Mucosa of stomach (tissue), 1 donor: ENCODE measurements at regions not wholly inside any gene's neighbourhood (a gene's known extent, or its start where the extent isn't known, plus 50 kb on each side); places are given as distances from the start of the nearest gene placed in this dataset.

Experiments used
- H3K27me3 ChIP-seq: one replicate; pipeline ENCODE4 v1.7.0; 2013; ENCODE audit warnings: mild to moderate bottlenecking, low read length; ENCODE audit not compliant: control insufficient read depth, insufficient read depth
- H3K36me3 ChIP-seq: one replicate; pipeline ENCODE4 v1.7.0; 2013; ENCODE audit warnings: low read length; ENCODE audit not compliant: control insufficient read depth, insufficient read depth
- H3K4me1 ChIP-seq: one replicate; pipeline ENCODE4 v1.7.0; 2013; ENCODE audit warnings: mild to moderate bottlenecking, low read length; ENCODE audit not compliant: control insufficient read depth, insufficient read depth
- H3K4me3 ChIP-seq: one replicate; pipeline ENCODE4 v1.7.0; 2013; ENCODE audit warnings: low read length
- H3K9ac ChIP-seq: one replicate; pipeline ENCODE4 v1.7.0; 2013; ENCODE audit warnings: mild to moderate bottlenecking, low read length, moderate library complexity
- H3K9me3 ChIP-seq: one replicate; pipeline ENCODE4 v1.7.0; 2013; ENCODE audit warnings: mild to moderate bottlenecking, low read length, moderate library complexity; ENCODE audit not compliant: control insufficient read depth
- donor health status: Pancreatic carcinoma.

DNA sequence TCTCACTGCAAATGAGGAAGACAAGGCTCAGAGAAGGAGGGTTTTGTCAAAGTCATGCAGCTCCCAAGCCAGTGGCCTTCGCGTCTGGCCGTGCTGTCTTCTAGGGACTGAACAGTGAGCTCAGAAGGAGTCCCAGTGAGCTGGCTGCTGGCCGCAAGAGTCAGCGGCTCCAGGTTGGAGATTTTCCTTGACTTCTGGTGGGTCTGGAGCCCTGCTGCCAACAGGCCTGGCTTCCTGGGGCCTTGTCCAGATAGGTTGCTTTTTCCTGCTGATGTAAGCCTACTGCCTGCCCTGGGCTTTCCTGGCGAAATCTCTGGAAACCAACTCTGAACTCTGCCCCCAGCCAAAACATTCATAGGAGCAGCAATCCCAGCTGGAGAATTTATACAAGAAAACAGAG lies 272.7 kb upstream of the CADM1 start:
- no peaks in the 10 kb centered on the region for H3K9me3 ChIP-seq
- H3K4me1 ChIP-seq = no peaks in the 10 kb centered on the region
- no peaks in the 10 kb centered on the region for H3K36me3 ChIP-seq
- H3K27me3 ChIP-seq = no peaks in the 10 kb centered on the region
- H3K9ac ChIP-seq = no peak overlapping the region
- no peak overlapping the region for H3K4me3 ChIP-seq

- no peak overlapping the region for H3K9ac ChIP-seq
- H3K4me1 ChIP-seq = no peaks in the 10 kb centered on the region
- H3K27me3 ChIP-seq = no peaks in the 10 kb centered on the region
- no peak overlapping the region for H3K4me3 ChIP-seq
- H3K9me3 ChIP-seq = no peaks in the 10 kb centered on the region
- no peaks in the 10 kb centered on the region for H3K36me3 ChIP-seq
Measured at GRCh38 chr11:115775846-115776245, 271.6 kb upstream of the CADM1 start.

DNA sequence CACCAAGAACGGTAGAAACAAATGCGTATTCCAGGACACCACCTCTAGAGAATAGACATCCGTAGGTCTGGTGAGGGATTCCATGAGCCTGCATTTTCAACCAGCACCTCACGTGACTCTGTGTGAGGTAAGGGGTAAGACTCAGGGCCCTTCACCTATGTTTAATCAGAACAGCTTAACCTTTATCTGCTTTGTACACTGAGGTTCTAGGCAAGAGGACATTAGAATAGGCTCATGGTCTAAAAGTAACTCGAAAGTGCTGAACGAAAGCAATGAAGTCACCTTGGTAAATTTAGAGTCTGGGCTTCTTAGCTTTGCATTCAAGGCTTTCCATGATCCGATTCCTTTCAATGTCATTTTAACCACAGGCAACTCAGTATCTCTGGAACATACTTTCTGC lies 270.5 kb upstream of the CADM1 start:
- no peak overlapping the region for H3K4me3 ChIP-seq
- no peak overlapping the region for H3K9ac ChIP-seq
- no peaks in the 10 kb centered on the region for H3K4me1 ChIP-seq
- H3K27me3 ChIP-seq = no peaks in the 10 kb centered on the region
- H3K9me3 ChIP-seq = no peaks in the 10 kb centered on the region
- H3K36me3 ChIP-seq = no peaks in the 10 kb centered on the region

DNA sequence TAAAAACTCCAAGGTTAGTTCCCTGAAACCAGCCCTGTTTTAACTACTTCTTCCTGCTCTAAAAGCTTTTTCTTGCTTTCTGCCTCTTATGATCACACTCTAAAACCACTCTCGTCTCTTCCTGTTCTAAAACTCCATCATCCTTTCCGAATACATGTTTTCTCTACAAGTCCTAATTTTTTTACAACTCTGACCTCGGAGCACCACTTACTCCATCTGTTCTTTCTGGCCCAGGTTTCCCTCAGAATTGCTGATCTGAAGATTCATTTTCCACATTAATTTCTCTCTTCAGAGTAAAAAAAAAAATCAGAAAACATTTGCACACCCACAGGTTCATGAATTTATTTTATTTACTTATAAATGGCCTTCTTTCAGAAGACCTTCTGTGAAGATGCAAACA lies 265.7 kb upstream of the CADM1 start:
- Histone ChIP-seq H3K9me3 (no peaks in the 10 kb centered on the region), H3K9ac (no peak overlapping the region), H3K4me3 (no peak overlapping the region), H3K36me3 (no peaks in the 10 kb centered on the region), H3K4me1 (no peaks in the 10 kb centered on the region), H3K27me3 (no peaks in the 10 kb centered on the region)

GRCh38 chr11:115767883-115768282 lies 263.7 kb upstream of the CADM1 start:
- H3K27me3 ChIP-seq = no peaks in the 10 kb centered on the region
- no peaks in the 10 kb centered on the region for H3K9me3 ChIP-seq
- H3K36me3 ChIP-seq = no peaks in the 10 kb centered on the region
- no peaks in the 10 kb centered on the region for H3K4me1 ChIP-seq
- no peak overlapping the region for H3K4me3 ChIP-seq
- H3K9ac ChIP-seq = no peak overlapping the region

DNA sequence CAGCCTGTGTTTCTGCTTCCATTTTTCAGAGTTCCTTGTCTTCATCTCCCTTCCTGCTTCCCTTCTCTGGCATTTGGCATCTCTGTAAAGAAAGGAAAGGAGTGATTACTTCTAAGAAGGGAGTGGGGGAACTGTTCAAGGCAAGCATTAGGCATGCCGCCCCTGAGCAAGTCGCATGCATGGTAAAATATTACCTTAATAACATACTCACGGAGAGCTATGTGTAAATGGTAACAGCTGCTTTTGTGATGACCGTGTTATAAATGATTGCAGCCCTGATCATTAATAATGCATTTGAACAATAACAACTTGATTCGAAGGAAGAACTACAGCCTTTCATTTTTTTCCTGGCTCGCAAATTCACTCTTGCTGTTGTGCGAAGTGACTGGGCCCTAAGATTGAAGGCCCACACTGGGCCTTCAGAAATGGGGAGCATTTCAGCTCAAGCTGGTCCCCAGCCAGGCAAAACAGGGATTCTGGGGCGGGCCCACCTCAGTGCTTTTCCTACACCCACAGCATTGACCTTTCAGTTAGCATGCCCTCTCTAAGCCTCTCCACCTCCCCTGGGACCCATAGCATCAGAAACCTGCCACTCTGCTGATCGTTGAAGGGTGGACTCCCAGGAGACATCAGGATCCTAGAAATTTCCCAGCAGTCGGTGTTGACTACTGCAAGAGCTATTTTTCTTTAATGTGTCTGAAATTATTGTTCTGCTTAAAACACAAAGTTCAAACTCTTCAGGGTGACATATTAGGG lies 263.0 kb upstream of the CADM1 start:
- no peaks in the 10 kb centered on the region for H3K4me1 ChIP-seq
- no peaks in the 10 kb centered on the region for H3K27me3 ChIP-seq
- no peak overlapping the region for H3K4me3 ChIP-seq
- no peaks in the 10 kb centered on the region for H3K9me3 ChIP-seq
- H3K9ac ChIP-seq = no peak overlapping the region
- no peaks in the 10 kb centered on the region for H3K36me3 ChIP-seq

DNA sequence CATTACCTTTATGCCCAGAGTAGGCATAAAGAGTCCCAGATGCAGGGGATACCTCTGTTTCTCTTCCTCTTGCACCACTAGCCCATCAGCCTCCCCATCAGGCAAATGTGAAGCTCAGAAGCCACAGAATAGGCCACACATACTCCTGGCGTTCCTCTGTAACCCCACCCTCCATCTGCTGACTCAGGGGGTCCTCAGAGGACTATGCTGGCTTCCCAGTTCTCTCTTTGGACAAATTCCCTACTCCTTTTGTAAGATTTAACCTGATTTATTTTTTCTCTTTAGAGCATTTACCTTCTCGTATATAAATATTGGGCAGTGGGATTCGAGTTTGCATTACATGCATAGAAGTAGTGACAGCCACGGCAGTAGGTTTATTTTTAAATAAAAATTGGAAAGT lies 262.3 kb upstream of the CADM1 start:
- H3K36me3 ChIP-seq = no peaks in the 10 kb centered on the region
- H3K4me1 ChIP-seq = no peaks in the 10 kb centered on the region
- no peak overlapping the region for H3K4me3 ChIP-seq
- no peak overlapping the region for H3K9ac ChIP-seq
- H3K9me3 ChIP-seq = no peaks in the 10 kb centered on the region
- H3K27me3 ChIP-seq = peaks cover 4% of the 10 kb centered on the region

GRCh38 chr11:115765803-115766239 lies 261.6 kb upstream of the CADM1 start:
- no peak overlapping the region for H3K9ac ChIP-seq

DNA sequence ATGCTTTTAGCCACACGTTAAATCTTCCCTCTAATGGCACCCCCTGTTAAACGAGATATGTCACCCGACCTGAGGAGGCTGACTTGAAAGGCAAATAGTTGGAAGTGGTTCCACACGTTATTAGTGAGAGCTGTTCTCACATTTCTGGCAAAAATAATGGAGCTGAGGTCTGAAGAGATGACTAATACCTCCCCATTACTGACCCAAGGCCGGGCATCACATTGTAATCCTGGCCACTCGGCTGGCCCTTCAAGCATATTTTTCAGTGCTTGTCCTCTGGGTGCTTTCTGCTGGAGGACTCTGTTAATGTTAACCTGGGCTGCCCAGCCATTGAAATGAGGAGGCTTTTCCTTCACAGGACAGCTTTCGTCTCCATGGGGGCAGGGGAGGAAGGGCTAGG lies 260.0 kb upstream of the CADM1 start:
- no peak overlapping the region for H3K9ac ChIP-seq
- no peaks in the 10 kb centered on the region for H3K4me1 ChIP-seq
- peaks cover 19% of the 10 kb centered on the region for H3K27me3 ChIP-seq
- no peaks in the 10 kb centered on the region for H3K9me3 ChIP-seq
- H3K36me3 ChIP-seq = no peaks in the 10 kb centered on the region
- H3K4me3 ChIP-seq = no peak overlapping the region

More at GRCh38 chr11:115765803-115766239, 261.6 kb upstream of the CADM1 start:
- Histone ChIP-seq H3K4me1 (no peaks in the 10 kb centered on the region), H3K27me3 (peaks cover 4% of the 10 kb centered on the region), H3K9me3 (no peaks in the 10 kb centered on the region), H3K36me3 (no peaks in the 10 kb centered on the region), H3K4me3 (no peak overlapping the region)

DNA sequence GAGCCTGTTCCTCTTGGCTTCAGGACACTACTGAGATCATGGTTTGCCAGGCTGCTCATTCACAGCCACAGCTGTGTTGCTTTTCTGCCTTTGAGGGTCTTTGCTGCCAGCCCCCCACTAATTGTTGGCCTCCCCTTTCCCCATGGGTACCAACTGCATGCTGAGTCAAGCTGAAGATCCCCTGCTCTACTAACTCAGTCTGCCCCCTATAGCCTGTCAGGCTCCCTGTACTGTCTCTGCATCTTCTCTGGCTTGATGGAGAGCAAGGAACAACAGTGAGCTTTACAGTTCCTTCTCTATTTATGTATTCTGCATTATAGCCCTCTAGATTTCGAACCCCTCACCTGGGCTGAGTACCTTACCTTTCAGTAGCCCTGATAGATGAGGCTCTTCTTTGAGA lies 257.6 kb upstream of the CADM1 start:
- H3K36me3 ChIP-seq = no peaks in the 10 kb centered on the region
- no peak overlapping the region for H3K4me3 ChIP-seq
- H3K27me3 ChIP-seq = peaks cover 24% of the 10 kb centered on the region
- H3K9me3 ChIP-seq = no peaks in the 10 kb centered on the region
- H3K9ac ChIP-seq = no peak overlapping the region
- no peaks in the 10 kb centered on the region for H3K4me1 ChIP-seq

DNA sequence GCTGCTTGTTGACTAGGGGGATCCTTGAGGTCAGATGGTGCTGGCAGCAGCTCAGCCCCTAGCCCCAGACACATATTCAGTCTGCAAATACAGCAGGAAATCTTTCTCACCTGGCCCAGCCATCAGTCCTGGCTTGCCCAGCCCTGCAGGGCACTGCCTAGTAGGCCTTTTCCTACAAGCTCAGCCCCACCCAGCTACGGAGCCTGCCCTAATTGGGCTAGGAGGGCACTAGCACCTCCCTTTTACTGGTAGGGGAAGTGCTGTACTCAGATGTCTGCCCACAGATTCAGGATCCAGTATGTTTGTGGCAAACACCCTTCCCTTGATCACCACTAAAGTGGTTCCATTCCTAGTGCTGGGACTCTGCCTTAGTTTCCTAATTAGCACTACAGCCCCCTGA lies 257.1 kb upstream of the CADM1 start:
- no peaks in the 10 kb centered on the region for H3K36me3 ChIP-seq
- H3K9me3 ChIP-seq = no peaks in the 10 kb centered on the region
- peaks cover 24% of the 10 kb centered on the region for H3K27me3 ChIP-seq
- H3K9ac ChIP-seq = no peak overlapping the region
- H3K4me3 ChIP-seq = no peak overlapping the region
- no peaks in the 10 kb centered on the region for H3K4me1 ChIP-seq

- Histone ChIP-seq H3K27me3 (peaks cover 24% of the 10 kb centered on the region), H3K4me1 (no peaks in the 10 kb centered on the region), H3K9ac (peak overlapping the region; percentile 43), H3K4me3 (peak overlapping the region; percentile 14), H3K9me3 (no peaks in the 10 kb centered on the region), H3K36me3 (no peaks in the 10 kb centered on the region)
Measured at GRCh38 chr11:115760461-115761320, 256.5 kb upstream of the CADM1 start.
